ENCODE measurements at regions not wholly inside any gene's neighbourhood (a gene's known extent, or its start where the extent isn't known, plus 50 kb on each side); places are given as distances from the start of the nearest gene placed in this dataset.
"Not testable (repeated sequence)": the region's sequence is repeated elsewhere in the genome, so short reads cannot be mapped to it uniquely, and the experiment has no call there.

DNA sequence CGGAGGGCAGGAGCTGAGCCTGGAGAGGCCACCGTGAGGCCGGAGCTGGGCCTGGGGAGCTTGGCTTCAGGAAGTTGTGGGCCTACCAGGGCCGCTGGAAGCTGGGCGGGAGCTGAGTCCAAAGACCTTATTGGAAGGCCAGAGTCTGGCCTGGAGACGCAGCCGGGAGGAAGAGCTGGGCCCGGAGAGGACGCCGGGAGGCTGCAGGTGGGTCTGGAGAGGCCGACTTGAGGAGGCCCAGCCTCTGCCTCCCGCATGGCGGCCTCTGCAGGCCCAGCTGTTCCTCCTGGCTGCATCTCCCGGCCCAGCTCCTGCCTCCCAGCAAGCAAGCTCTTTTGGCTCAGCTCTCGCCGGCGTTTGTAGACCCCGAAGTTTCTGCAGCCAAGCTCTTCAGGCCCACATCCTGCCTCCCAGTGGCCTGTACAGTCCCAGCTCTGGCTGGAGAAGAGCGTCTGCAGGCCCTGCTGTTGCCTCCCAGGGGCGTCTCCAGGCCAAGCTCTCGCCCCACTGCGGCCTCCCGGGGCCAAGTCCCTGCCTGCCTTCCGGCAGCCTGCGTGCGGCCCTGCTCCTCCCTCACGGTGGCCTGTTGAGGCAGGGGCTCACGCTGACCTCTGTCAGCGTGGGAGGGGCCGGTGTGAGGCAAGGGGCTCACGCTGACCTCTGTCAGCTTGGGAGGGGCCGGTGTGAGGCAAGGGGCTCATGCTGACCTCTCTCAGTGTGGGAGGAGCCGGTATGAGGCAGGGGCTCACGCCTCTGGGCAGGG is 70.4 kb upstream of the COBL start:
- DNase-seq: not testable (repeated sequence)

DNA sequence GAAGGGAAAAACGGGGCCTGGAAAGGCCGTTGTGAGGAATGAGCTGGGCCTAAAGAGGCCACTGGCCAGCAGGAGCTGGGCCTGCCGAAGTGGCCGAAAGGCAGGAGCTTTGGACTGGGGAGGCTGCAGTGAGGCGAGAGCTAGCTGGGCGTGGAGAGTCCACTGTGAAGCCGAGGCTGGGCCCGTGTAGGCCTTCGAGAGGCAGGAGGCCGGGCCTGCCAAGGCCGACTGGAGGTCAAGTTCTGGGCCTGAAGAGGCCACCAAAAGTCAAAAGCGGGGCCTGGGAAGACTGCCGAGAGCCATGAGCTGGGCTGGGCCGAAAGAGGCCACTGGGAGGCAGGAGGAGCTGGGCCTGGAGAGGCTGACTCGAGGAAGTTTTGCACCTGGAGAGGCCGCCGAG is 69.6 kb upstream of the COBL start:
- DNase-seq: not testable (repeated sequence)

GRCh38 chr7:51382243-51382642 is 65.6 kb upstream of the COBL start:
- DNase-seq: not testable (repeated sequence)

GRCh38 chr7:51376420-51377092 is 59.9 kb upstream of the COBL start:
- peak; percentile 37 for DNase-seq

DNA sequence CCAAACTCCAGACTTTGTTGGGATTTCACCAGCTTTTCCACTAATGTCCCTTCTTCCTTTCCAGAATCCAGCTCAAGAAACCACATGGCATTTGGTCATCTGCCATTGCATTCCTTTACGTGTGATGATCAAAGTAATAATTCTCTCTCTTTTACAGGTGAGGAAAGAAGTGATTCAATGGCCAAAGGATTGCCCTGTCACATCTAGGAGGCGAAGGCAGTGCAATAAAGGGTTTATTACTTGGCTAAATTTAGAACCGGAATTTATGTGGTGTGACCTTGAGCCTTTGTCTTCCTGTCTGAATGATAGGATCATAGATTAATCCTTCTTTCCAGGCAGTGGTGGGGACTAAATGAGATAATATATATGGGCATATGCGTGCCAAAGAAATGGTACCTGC is 58.3 kb upstream of the COBL start:
- no peak for DNase-seq

DNA sequence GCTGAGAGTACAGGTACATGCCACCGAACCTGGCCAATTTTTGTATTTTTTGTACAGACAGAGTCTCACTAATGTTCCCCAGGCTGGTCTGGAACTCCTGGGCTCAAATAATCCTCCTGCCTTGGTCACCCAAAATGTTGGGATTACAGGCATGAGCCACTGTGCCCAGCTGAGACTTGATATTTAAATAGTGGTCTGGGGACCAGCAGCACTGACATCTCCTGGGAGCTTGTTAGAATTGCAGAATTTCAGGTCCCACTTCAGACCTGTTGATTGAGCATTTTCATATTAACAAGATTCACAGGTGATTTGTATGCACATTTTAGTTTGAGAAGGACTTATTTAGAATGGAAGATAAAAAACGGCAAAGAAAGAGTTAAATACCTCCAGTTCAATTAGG is 57.0 kb upstream of the COBL start:
- not testable (repeated sequence) for DNase-seq

DNA sequence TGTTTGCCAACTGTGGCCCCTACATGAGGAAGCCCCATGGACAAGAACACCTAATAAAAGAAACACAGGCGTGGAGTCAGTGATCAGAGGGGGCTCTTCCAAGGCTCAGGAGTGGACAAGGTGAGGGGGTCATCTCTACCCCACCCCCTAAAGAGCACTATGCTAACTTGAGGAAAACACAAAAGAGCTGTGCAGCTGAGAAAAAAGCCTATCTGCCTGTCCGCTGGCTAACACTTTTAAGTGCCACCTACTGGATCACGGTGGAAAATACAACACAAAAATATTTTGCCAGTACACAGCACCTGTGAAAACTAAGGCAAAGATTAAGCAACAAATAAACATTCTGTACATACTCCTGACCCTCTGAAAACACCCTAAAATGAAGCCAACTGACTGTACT is 53.1 kb upstream of the COBL start:
- DNase-seq: peak; percentile 30

GRCh38 chr7:51369228-51369627 is 52.6 kb upstream of the COBL start:
- DNase-seq: peak; percentile 81

DNA sequence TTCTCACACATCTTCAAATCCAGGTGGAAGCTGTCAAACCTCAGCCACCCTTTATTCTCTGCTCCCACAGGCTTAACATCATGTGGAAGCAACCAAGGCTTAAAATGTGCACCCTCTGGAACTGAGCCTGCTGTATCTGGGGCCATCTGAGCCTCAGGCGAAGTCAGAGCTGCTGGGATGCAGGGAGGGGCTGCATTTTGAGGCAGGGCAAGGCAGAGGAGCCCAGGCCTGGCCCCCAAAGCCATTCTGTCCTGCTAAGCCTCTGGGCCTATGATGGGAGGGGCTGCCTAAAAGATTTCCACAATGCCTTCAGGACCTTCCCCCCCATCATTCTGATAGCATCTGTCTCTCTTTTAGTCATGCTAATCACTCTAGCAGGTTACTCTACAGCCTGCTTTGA is 51.7 kb upstream of the COBL start:
- no peak for DNase-seq

- no peak for DNase-seq
Measured at GRCh38 chr7:51367614-51367968, 51.0 kb upstream of the COBL start.

DNA sequence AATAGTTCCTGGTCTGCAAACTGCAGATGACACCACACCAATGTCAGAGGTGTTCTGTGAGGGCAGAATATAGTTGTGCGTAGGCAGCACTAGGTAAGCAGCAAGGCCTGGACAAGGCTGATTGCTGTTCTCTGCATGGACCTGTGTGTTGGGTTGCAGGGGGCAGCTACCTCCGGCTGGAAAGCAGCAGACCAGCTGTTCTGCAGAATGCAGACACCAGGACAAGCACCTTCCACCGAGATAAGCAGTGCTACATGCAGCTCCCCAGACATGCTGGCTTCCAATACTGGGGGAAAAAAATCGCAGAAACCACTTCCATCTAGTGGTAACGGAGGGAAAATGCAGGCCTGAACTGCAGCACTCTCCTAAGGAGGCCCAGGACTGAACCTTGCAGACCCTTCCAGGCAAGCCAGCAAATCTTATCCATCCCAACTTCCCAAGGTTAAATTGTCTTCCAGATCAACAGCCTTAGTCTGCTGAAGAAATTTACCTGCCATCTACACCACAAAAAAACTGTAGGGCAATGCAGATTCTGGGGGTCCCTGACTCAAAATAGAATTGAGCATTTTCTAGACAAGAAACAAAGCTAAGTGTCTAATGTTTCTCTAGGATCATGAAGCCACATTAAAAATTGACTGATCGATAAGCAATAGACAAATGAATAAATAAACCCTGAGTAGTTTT is 50.5 kb upstream of the COBL start:
- DNase-seq: peak; percentile 81

All from NCI-H146 (cell line).